ENCODE measurements at regions not wholly inside any gene's neighbourhood (a gene's known extent, or its start where the extent isn't known, plus 50 kb on each side); places are given as distances from the start of the nearest gene placed in this dataset.

DNA sequence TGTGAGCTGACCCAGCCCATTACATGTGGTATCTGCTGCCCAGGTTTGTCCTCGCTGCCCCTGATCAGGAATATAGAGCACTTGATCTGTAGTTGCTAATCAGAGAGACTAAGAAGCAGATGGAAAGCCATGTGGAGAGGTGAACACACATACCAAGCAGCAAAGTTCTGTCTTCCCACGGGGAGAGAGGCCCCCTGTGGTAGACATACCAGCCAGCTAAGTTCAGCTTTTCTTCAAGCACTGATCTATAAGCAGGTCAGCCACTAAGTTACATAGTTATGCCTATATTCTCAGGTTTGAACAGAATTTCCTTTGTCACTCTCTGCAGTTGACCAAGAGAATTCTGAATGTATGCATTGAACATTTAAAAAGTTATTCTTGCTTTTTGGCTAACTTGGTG is 76.4 kb downstream of the DDX3Y start:
- H3K4me3 Mint-ChIP-seq: no peak overlapping the region
- DNase-seq (ENCODE audit: low spot score in 2 of 2) (no peak), ATAC-seq (ENCODE audit: low read depth) (no peak)
- H3K4me1 Mint-ChIP-seq: no peaks in the 10 kb centered on the region
- H3K27ac Mint-ChIP-seq: no peak overlapping the region
- H3K27me3 Mint-ChIP-seq: no peaks in the 10 kb centered on the region
- H3K36me3 Mint-ChIP-seq: no peaks in the 10 kb centered on the region
- H3K9me3 Mint-ChIP-seq: no peaks in the 10 kb centered on the region

DNA sequence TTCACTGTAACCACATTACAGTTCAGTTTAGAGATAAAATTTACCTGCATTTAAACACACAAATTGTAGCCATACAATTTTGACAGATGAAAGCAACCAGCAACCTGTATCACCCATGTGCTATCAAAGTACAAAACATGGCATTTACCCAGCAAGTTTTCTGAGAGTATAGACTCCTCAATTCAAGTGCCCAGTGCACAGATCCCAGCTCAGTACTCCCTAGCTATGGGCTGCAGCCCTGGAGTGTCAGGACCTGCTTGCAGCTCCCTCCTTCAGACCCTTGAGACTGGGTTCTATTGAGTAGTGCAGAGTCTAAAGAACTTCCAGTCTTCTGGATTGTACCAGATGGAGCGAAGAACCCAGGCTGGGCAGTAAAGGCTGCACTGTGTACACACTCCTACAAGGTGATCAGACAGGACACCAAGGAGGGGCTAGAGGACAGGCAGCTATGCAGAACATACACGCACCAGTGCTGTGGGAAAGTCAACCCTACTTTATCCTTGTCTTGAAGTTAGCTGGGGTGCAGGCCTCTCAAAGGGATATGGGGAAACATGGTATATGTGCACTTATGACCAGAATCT is 77.7 kb downstream of the DDX3Y start:
- DNase-seq (ENCODE audit: low spot score in 2 of 2): no peak
- Mint-ChIP-seq H3K27me3 (no peaks in the 10 kb centered on the region), H3K4me3 (no peak overlapping the region), H3K36me3 (no peaks in the 10 kb centered on the region), H3K9me3 (no peaks in the 10 kb centered on the region), H3K4me1 (no peaks in the 10 kb centered on the region), H3K27ac (no peak overlapping the region)
- no peak for ATAC-seq (ENCODE audit: low read depth)

DNA sequence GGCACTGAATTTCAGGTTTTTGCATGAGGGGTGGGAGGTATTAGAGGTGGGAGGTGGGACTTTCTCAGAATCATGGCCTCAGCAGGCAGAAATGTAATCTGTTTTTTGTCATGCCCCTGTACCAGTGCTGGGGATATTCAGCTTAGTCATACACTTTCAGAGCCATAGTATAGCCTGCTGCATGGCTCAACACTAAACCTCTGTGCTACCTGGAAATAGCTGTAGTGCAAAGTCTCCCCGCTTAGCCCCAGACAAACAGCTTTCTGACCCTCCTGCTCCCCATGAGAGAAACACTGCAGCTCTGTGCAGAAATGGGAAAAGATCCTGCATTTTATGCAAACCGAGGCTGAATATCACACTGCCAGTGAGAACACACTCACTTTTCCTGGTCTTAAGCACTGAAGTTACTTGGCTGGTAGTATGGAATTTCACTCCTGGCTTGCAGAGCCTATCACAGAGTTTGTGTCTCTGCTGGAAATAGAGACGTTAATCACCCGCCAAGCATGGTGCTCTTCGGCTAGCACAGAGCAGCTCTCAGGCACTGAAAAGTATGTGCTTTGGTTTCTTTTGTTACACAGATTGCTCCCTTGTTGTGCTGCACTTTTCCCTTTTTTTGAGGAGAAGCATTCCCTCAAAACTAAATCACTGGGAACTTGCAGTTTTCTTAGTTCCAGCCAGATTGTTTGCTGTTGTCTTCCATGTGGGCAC is 80.1 kb downstream of the DDX3Y start:
- ATAC-seq (ENCODE audit: low read depth): no peak

DNA sequence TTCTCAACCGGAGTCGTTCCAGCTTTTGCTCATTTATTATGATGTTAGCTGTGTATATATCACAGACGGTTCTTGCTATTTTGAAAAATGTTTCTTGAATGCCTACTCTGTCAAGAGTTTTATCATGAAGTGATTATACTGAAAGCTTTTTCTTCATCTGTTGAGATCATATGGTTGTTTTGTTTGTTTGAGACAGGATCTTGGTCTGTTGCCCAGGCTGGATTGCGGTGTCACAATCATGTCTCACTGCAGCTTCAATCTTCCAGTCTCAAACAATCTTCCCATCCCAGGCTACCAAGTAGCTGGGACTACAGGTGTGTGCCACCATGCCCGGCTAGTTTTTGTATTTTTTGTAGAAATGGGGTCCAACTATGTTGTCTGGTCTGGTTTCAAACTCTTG is 112.8 kb downstream of the DDX3Y start:
- Mint-ChIP-seq H3K4me1 (no peaks in the 10 kb centered on the region), H3K27ac (no peak overlapping the region), H3K36me3 (no peaks in the 10 kb centered on the region), H3K4me3 (no peak overlapping the region), H3K27me3 (no peaks in the 10 kb centered on the region), H3K9me3 (peaks cover 2% of the 10 kb centered on the region)
- no peak for DNase-seq (ENCODE audit: low spot score in 2 of 2)
- ATAC-seq (ENCODE audit: low read depth): no peak

More for the DNA sequence above, 80.1 kb downstream of the DDX3Y start:
- Mint-ChIP-seq H3K27ac (no peak overlapping the region), H3K9me3 (no peaks in the 10 kb centered on the region), H3K36me3 (no peaks in the 10 kb centered on the region), H3K4me3 (no peak overlapping the region), H3K4me1 (no peaks in the 10 kb centered on the region), H3K27me3 (no peaks in the 10 kb centered on the region)
- no peak for DNase-seq (ENCODE audit: low spot score in 2 of 2)

DNA sequence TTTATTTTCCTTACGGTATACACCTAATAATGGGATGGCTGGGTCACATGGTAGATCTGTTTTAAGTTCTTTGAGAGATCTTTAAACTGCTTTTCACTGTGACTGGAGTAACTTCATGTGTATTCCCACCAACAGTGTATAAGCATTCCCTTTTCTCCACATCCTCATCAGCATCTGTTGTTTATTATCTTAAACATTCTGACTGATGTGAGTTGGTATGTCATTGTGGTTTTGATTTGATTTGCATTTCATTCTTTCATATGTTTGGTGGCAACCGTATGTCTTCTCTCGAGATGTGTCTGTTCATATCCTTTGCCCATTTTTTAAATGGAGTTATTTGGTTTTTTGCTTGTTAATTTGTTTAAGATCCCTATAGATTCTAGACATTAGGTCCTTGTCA is 114.8 kb downstream of the DDX3Y start:
- H3K27me3 Mint-ChIP-seq: no peaks in the 10 kb centered on the region
- H3K9me3 Mint-ChIP-seq: no peaks in the 10 kb centered on the region
- H3K4me1 Mint-ChIP-seq: no peaks in the 10 kb centered on the region
- H3K4me3 Mint-ChIP-seq: no peak overlapping the region
- no peaks in the 10 kb centered on the region for H3K36me3 Mint-ChIP-seq
- ATAC-seq (ENCODE audit: low read depth): no peak
- no peak for DNase-seq (ENCODE audit: low spot score in 2 of 2)
- H3K27ac Mint-ChIP-seq: no peak overlapping the region

DNA sequence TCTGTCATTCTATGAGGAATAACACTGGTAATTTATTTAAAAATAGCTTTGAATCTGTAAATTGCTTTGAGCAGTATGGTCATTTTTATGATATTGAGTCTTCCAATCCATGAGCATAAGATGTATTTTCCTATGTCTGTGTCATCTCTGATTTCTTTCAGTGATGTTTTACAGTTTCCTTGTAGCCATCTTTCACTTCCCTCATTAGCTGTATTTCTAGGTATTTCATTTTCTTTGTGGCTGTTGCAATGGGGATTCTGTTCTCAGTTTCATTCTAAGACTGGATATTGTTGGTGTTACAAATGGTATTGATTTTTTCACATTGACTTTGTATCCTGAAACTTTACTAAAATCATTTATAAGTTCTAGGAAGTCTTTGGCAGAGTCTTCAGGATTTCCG is 116.2 kb downstream of the DDX3Y start:
- no peaks in the 10 kb centered on the region for H3K4me1 Mint-ChIP-seq
- no peaks in the 10 kb centered on the region for H3K9me3 Mint-ChIP-seq
- ATAC-seq (ENCODE audit: low read depth): no peak
- H3K27ac Mint-ChIP-seq: no peak overlapping the region
- DNase-seq (ENCODE audit: low spot score in 2 of 2): no peak
- no peaks in the 10 kb centered on the region for H3K27me3 Mint-ChIP-seq
- no peaks in the 10 kb centered on the region for H3K36me3 Mint-ChIP-seq
- H3K4me3 Mint-ChIP-seq: no peak overlapping the region

DNA sequence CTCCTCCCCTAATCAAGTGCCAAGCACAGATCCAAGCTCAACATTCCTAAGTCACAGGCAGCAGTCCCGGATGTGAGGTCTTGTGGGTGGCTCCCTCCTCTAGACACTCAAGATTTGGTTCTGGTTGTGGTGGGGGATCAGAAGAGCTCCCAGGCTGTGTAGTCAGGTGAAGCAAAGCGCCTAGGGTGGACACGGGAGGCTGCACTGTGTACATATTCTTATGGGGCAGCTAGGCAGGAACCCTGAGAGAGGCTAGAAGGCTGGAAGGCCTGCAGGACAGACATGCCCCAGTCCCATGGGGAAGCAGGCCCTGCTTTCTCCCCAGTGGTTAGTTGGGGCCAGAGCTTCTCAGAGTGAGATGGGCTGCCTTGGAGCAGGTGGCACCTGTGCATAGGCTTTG is 118.9 kb downstream of the DDX3Y start:
- no peak for DNase-seq (ENCODE audit: low spot score in 2 of 2)
- no peaks in the 10 kb centered on the region for H3K36me3 Mint-ChIP-seq
- H3K4me3 Mint-ChIP-seq: no peak overlapping the region
- no peak overlapping the region for H3K27ac Mint-ChIP-seq
- no peaks in the 10 kb centered on the region for H3K9me3 Mint-ChIP-seq
- no peaks in the 10 kb centered on the region for H3K27me3 Mint-ChIP-seq
- ATAC-seq (ENCODE audit: low read depth): no peak
- no peaks in the 10 kb centered on the region for H3K4me1 Mint-ChIP-seq

DNA sequence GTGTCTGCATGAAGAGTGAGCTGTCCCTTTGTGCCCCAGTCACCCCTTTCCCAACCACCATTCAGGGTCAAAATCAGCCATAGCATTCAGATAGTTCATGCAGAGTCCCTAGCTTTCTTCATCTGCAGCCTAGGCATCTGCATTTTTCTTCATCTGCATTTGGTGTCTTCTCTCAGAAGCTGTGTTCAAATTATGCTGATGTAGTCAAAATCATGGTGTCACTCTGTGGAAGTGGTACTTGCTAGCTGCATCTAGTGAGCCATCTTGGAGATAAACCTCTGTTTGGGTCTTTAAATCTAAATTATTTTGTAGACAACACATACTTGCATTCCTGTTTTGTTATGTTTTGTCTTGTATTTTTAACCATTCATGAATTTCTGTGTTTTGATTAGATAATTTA is 119.8 kb downstream of the DDX3Y start:
- no peaks in the 10 kb centered on the region for H3K27me3 Mint-ChIP-seq
- DNase-seq (ENCODE audit: low spot score in 2 of 2) (no peak), ATAC-seq (ENCODE audit: low read depth) (no peak)
- H3K9me3 Mint-ChIP-seq: peaks cover 2% of the 10 kb centered on the region
- H3K36me3 Mint-ChIP-seq: no peaks in the 10 kb centered on the region
- H3K4me1 Mint-ChIP-seq: no peaks in the 10 kb centered on the region
- no peak overlapping the region for H3K4me3 Mint-ChIP-seq
- H3K27ac Mint-ChIP-seq: no peak overlapping the region

DNA sequence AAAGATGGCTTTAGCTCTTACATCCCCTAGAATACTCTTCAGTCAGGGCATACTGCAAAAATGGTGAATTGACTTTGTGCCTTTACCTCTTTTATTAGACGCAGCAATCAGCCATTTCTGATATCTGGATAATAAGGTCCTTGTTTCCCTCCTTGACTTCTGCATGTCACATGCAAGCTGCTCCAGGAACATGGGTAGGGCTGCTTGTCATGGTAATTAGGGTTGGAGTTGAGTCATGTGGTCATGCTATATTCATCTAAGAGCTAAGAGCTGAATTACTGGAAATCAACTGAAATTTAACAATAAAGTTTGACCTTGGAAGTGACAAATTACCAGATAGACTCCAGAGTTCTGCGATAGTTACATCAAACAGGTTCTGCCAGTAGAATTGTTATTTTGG is 122.2 kb downstream of the DDX3Y start:
- Mint-ChIP-seq H3K27ac (no peak overlapping the region), H3K36me3 (no peaks in the 10 kb centered on the region), H3K4me3 (no peak overlapping the region), H3K4me1 (no peaks in the 10 kb centered on the region), H3K9me3 (peaks cover 2% of the 10 kb centered on the region), H3K27me3 (peaks cover 2% of the 10 kb centered on the region)
- ATAC-seq (ENCODE audit: low read depth) (no peak), DNase-seq (ENCODE audit: low spot score in 2 of 2) (no peak)

DNA sequence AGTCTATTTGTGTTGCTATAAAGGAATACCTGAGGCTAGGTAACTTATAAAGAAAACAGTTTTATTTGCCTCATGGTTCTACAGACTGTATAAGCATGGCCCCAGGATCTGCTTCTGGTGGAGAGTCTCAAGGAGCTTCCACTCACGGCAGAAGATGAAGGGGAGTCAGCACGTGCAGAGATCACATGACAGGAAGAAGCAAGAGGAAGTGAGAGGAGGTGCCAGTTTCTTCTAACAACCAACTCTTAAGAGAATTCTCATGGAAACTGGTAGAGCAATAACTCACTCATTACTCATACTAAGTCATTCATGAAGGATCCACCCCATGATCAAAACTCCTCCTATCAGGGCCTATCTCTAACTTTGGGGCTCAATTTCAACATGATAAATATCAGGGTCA is 135.6 kb downstream of the DDX3Y start:
- no peak for ATAC-seq (ENCODE audit: low read depth)
- Mint-ChIP-seq H3K4me1 (no peaks in the 10 kb centered on the region), H3K4me3 (no peak overlapping the region), H3K9me3 (peaks cover 8% of the 10 kb centered on the region), H3K27me3 (peaks cover 3% of the 10 kb centered on the region), H3K36me3 (no peaks in the 10 kb centered on the region), H3K27ac (no peak overlapping the region)
- DNase-seq (ENCODE audit: low spot score in 2 of 2): no peak

DNA sequence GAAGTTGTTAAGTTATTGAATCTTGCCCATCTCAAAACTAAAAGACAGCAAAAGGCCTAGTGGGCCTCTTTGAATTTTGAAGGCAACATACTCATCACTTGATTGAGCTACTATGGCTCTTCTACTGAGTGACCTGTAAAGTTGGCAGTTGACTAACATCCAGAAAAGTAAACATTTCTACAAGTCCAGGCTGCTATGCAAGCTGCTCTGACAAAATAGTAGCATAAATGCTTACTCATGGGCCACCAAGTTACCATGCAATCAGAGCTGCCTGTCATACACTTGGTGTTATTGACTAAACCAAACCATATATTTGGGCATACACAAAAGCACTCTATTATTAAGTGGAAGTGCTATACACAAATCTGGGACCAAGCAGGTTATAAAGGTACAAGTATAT is 148.8 kb downstream of the DDX3Y start:
- H3K9me3 Mint-ChIP-seq: peaks cover 2% of the 10 kb centered on the region
- no peak overlapping the region for H3K4me3 Mint-ChIP-seq
- H3K27me3 Mint-ChIP-seq: no peaks in the 10 kb centered on the region
- DNase-seq (ENCODE audit: low spot score in 2 of 2) (no peak), ATAC-seq (ENCODE audit: low read depth) (no peak)
- no peaks in the 10 kb centered on the region for H3K4me1 Mint-ChIP-seq
- no peak overlapping the region for H3K27ac Mint-ChIP-seq
- H3K36me3 Mint-ChIP-seq: no peaks in the 10 kb centered on the region

DNA sequence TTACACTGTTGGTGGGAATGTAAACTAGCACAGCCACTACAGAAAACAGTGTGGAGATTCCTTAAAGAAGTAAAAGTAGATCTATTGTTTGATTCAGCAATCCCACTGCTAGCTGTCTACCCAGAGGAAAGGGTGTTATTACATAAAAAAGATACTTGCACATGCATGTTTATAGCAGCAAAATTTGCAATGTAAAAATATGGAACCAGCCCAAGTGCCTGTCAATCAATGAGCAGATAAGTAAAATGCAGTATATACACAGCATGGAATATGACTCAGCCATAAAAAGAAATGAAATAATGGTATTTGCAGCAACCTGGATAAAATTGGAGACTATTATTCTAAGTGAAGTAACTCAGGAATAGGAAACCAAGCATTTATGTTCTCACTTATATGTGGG is 161.7 kb downstream of the DDX3Y start:
- Mint-ChIP-seq H3K9me3 (no peaks in the 10 kb centered on the region), H3K27me3 (no peaks in the 10 kb centered on the region), H3K27ac (no peak overlapping the region)

DNA sequence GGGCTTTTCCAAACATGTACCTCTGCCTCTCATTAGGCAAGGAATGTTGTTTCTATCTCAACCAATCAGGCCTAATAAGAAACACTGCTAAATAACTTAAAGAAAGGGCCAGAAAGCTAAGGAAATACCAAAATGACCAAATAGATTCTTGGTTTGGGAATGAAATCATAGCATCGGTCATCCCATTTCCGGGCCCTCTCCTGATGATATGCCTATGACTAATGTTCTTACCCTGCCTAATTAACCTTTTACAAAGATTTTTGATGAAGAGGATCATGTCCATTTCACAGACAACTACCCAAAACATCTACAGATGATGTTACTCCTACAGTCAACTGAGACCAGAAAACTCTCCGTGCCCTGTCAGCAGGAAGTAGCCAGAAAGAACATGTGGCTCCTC is 164.0 kb downstream of the DDX3Y start:
- H3K9me3 Mint-ChIP-seq: peaks cover 2% of the 10 kb centered on the region
- peaks cover 2% of the 10 kb centered on the region for H3K36me3 Mint-ChIP-seq
- DNase-seq (ENCODE audit: low spot score in 2 of 2) (no peak), ATAC-seq (ENCODE audit: low read depth) (no peak)
- peaks cover 1% of the 10 kb centered on the region for H3K27me3 Mint-ChIP-seq
- no peaks in the 10 kb centered on the region for H3K4me1 Mint-ChIP-seq
- no peak overlapping the region for H3K27ac Mint-ChIP-seq
- H3K4me3 Mint-ChIP-seq: no peak overlapping the region

More for the DNA sequence above, 161.7 kb downstream of the DDX3Y start:
- Mint-ChIP-seq H3K4me1 (no peaks in the 10 kb centered on the region), H3K36me3 (no peaks in the 10 kb centered on the region), H3K4me3 (no peak overlapping the region)
- DNase-seq (ENCODE audit: low spot score in 2 of 2) (no peak), ATAC-seq (ENCODE audit: low read depth) (no peak)

DNA sequence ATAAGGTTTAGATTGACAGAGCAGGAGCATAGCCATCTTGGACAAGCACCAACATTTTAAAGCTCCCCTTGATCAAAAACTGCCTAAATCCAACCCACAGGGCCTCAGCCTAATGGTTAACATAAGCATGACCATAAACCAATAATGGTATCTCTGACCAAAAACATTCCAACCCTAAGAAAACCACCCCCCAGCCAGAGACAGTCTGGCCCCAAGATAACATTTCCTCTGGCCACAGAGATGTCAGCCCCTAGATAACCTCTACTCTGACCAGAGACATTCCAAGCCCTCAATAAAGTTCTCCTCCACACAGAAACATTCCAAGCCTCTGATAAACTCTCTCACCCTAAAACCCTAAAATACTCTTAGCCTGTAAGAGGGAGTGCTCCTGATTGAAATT is 164.4 kb downstream of the DDX3Y start:
- peaks cover 2% of the 10 kb centered on the region for H3K36me3 Mint-ChIP-seq
- peaks cover 2% of the 10 kb centered on the region for H3K9me3 Mint-ChIP-seq
- H3K4me1 Mint-ChIP-seq: no peaks in the 10 kb centered on the region
- ATAC-seq (ENCODE audit: low read depth) (no peak), DNase-seq (ENCODE audit: low spot score in 2 of 2) (no peak)
- H3K4me3 Mint-ChIP-seq: no peak overlapping the region
- H3K27ac Mint-ChIP-seq: no peak overlapping the region
- H3K27me3 Mint-ChIP-seq: peaks cover 1% of the 10 kb centered on the region

DNA sequence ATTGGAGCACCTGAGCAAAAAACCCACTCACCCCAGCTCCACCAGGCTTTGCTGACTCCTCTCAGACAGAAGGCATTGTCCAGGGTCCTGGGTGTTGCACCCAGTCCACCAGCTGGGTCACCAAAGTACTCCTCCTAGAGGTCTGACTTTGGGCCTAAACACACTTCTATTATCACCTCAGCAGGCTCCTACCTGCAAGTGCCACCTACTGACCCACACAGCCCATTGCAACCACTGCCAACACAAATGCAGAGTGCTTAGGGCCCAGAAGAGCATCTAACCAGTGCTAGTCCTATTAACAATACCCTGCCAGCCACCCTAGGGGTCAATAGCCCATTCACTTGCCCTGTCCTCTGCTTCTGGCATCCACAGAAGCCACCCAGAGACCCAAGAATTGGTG is 178.1 kb downstream of the DDX3Y start:
- Mint-ChIP-seq H3K27me3 (no peaks in the 10 kb centered on the region), H3K27ac (no peak overlapping the region), H3K36me3 (no peaks in the 10 kb centered on the region), H3K4me1 (no peaks in the 10 kb centered on the region), H3K4me3 (no peak overlapping the region), H3K9me3 (no peaks in the 10 kb centered on the region)
- ATAC-seq (ENCODE audit: low read depth) (no peak), DNase-seq (ENCODE audit: low spot score in 2 of 2) (no peak)

All from memory B cell (primary cell).